NT2/D1 (cell line): ENCODE measurements at regions not wholly inside any gene's neighbourhood (a gene's known extent, or its start where the extent isn't known, plus 50 kb on each side); places are given as distances from the start of the nearest gene placed in this dataset.

ENCODE experiments used
- SUZ12 ChIP-seq: IDR thresholded peaks from 2 replicates; pipeline ENCODE4 v1.6.1; 2011; ENCODE audit not compliant: insufficient read length, insufficient read depth; ENCODE audit errors: extremely low read depth
- YY1 ChIP-seq: IDR thresholded peaks from 2 replicates; pipeline ENCODE4 v1.6.1; 2011; ENCODE audit not compliant: insufficient read length, insufficient read depth

DNA sequence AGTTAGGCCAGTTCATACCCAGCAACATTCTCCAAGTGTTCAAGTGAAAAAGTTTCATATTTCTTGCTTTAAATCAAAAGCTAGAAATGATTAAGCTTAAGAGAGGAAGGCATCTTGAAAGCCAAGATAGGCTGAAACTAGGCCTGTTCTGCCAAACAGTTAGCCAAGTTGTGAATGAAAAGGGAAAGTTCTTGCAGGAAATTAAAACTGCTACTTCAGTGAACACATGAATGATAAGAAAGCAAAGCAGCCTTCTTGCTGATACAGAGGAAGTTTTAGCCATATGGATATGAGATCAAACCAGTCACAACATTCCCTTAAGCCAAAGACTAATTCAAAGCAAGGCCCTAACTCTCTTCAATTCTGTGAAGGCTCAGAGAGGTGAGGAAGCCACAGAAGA is 274.7 kb downstream of the TUSC7 start:
- TF ChIP-seq SUZ12 (no peak), YY1 (no peak)
